Brain pericyte (primary cell): ENCODE measurements at regions not wholly inside any gene's neighbourhood (a gene's known extent, or its start where the extent isn't known, plus 50 kb on each side); places are given as distances from the start of the nearest gene placed in this dataset.

Experiments used
- DNase-seq: peaks from one replicate; pipeline ENCODE4 v3.0.0-alpha.2; 2012; ENCODE audit warnings: low read depth, low spot score

DNA sequence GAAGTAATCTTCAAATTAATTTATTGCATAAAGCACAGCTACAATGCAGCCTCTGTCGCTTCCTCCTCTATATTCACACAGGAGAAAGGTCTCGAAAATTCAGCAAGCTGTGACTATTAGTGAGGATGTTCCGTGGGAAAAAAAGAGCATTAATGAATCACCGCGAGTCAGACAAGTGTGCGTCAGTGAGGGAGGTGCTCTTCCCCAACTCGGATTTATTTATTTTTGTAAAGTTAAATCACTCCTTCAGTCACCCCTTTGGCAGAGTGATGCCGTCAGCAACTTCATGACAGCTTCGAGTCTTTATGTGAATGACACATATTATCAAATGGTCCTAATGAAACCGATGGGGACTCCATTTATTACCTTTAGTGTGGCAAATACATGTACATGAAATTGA is 648.9 kb upstream of the SALL3 start:
- DNase-seq, result no peak

DNA sequence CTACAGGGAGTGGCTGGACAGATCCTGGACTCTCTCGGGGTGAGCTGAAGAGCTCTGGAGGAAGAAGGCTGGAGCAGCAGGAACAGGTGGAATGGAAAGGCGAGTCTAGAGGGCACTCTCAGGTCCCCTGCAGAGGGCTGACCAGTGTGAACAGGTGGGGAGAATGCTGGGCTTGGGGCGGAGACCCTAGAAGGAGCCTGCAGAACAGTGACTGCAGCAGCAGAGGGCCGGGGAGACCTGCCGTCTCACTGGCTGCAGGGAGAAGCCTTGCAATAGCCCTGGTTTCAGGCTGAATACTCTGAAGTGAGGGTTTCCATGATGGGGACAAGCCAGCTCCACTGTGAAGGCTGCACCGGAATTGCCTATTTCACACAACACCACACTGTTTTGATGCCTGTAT is 626.7 kb upstream of the SALL3 start:
- no peak for DNase-seq

GRCh38 chr18:78362198-78362597 is 617.4 kb upstream of the SALL3 start:
- DNase-seq, result no peak

- no peak for DNase-seq
These were observed 615.8 kb upstream of the SALL3 start for GRCh38 chr18:78363556-78364387.

GRCh38 chr18:78364388-78364960 is 615.1 kb upstream of the SALL3 start:
- no peak for DNase-seq

DNA sequence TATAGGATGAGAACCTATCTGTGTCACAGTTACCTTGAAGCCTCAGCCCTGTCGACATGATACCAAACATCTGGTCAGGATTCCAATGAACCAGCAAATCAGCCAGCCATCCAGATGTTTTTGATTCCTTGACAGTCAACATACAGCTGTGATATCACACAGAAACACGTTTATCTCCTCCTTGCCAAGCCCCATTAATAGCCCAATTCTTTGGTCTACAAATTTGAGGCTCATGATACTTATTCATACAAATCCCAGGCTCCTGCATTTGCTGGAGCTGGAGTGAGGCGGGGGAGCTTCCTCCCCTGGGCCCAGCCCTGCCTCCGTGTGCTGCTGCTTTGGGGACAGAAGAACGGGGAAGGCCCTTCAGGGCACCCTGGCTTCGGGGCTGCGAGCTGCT is 611.6 kb upstream of the SALL3 start:
- DNase-seq, result no peak

- DNase-seq, result no peak
These were observed 610.9 kb upstream of the SALL3 start for GRCh38 chr18:78368726-78369125.

DNA sequence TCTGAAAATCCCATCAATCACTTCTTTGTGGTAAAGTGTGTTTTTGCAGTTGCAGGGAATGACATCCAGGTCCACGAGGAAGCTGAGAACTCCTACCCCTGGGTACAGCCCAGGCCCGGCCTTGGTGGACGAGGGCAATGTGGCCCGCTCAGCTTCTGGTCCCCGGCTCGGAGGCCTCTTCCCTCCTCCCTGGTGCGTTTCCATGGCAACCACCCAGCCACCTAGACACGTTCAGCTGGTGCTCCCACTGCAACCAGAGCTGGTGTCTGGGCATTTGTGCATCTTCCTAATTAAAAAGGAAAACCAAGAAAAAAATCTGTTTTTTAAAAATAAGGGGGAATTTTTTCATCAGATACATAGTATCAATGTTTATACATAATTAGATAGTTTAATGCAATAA is 603.6 kb upstream of the SALL3 start:
- DNase-seq, result no peak

DNA sequence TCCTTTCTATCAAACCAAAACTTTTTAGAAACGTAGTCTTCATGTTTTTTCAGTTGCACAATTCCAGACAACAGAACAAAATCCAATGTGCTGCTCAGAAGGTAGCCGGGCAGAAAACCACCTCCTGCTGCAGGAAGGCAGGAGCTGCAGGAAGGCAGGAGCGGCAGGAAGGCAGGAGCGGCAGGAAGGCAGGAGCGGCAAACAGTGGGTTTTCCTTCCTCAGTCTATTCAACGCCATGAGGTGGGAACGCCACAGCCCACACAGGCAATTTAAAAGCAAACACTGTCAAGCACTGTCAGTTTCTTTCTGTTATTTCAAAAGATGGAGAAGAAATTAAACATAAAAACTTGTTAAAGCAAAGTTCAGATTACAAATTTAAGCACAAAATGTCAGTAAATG is 601.2 kb upstream of the SALL3 start:
- DNase-seq, result no peak

DNA sequence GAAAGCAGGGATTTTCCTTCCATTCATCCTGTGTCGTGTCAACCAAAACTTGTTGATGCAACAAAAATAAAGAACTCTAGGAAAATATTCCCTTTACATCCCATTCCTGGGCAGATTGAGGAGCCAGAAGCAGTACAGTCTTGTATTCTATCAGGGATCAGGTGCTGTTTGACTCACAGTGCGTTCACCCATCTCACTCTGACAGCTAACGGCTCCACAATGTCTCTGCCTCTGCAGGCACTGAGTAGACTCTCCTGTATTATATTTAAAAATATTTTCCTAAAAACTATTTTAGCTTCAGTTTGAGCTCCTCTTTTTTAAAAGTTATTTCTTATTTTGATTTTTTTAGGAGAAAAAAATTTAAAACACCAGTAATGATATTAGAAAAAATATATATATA is 600.6 kb upstream of the SALL3 start:
- DNase-seq, result no peak

DNA sequence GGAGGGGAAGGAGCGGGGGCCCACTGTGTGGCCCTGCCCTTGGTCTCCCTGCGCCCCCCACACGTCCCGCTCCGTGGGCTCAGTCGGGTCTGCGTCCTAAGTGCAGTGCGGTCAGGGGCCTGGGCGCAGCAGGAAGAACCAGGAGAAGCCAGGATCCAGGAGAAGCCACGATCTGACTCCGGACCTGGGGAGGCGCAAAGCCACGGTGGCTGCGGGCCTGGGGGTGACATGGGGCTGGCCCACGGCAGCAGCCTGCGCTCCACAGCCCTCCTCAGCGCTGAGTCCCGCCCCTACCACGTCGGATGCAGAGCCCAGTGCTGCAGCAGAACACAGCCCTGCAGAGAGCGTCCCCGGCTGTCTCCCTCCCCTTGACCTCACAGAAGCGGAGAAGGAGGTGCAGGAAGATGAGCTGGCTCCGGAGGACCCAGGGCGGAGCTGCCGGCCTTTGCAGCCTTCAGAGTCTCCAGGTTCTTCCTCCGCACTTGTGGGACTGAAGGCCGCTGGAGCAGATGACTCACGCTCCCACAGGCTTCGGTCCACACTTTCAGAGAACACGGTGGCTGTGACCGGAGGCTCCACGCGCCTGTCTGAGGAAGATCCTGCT is 589.2 kb upstream of the SALL3 start:
- no peak for DNase-seq

- no peak for DNase-seq
These were observed 588.7 kb upstream of the SALL3 start for GRCh38 chr18:78390952-78391348.

DNA sequence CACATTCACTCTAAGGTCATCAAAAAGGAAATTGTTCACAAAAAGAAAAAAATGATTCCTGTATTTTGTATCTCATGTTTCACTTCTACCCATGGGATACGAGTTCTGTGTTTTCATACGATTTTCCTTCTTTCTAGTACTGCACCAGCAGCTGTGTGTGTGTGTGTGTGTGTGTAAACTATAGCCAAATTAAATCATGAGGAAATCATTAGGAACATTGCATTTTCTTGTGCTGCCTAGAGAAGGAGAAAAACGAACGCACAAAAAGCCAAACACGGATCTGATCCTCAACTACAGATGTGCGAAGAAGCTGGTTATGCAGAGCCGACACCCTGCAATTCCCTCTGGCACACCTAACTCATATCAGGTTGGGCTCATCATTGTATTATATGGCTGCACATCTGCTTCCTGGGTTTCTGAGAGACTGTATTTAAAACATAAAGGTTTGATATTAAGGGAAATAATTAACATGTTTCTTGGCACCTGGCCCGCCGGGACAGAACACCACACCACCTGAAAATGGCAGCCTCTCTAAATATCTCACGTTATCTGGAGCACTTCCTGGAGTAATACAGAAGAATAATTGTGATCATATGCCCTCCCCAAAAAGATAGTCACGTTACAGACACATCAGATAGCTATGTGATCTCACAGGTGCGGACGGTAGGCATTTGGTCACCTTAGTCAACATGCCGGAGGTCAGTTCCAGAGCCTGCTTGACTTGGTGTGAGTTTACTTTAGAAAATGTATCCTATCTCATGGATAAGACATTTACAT is 586.3 kb upstream of the SALL3 start:
- DNase-seq, result no peak

GRCh38 chr18:78396077-78396476 is 583.5 kb upstream of the SALL3 start:
- DNase-seq, result no peak

- no peak for DNase-seq
These were observed 582.9 kb upstream of the SALL3 start for GRCh38 chr18:78396756-78397155.

DNA sequence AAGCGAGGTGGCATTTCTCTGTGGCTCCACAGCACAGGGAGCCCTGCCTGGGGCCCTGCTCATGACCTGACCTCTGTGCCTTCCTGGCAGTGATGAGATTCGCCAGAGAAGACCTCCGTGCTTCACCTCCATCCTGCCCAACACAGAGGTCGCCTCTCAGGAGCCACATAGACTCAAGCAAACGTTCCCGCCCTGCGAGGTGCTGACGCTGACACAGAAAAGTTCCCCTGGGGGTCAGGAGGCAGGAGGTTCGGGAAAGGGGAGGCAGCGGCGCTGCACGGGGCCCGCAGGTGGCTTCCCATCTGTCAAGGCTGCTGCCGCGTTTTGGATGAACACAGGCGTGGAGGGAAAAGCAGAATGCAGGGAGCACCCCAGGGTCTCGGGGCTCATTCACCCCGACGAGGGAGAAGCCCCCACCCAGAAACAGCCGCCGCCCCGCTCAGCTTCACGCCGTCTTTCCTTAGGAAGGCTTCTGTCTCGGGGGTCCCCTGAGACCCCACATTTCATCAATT is 579.6 kb upstream of the SALL3 start:
- DNase-seq, result no peak

GRCh38 chr18:78402440-78402839 is 577.2 kb upstream of the SALL3 start:
- DNase-seq, result no peak

- no peak for DNase-seq
These were observed 576.7 kb upstream of the SALL3 start for GRCh38 chr18:78402966-78403365.

GRCh38 chr18:78403371-78403770 is 576.2 kb upstream of the SALL3 start:
- DNase-seq, result no peak

DNA sequence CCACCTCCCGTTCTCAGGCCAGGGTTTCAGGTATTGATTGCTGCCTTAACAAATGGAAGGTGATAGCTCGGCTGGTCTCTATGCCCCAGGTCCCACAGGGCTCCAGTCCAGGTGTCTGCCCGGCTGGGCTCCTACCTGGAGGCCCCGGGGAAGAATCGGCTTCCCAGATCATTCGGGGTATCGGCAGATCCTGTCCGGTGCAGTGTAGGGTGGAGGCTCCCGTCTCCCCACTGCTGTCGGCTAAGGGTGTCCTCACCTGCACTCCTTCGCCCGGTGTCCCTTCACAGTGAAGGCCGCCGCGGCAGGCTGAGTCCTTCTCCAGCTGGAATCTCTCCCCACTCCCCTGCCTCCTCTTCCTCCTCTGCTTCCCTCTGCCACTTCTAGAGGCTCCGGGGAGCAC is 573.9 kb upstream of the SALL3 start:
- DNase-seq, result no peak

- no peak for DNase-seq
These were observed 572.7 kb upstream of the SALL3 start for GRCh38 chr18:78406743-78407465.

DNA sequence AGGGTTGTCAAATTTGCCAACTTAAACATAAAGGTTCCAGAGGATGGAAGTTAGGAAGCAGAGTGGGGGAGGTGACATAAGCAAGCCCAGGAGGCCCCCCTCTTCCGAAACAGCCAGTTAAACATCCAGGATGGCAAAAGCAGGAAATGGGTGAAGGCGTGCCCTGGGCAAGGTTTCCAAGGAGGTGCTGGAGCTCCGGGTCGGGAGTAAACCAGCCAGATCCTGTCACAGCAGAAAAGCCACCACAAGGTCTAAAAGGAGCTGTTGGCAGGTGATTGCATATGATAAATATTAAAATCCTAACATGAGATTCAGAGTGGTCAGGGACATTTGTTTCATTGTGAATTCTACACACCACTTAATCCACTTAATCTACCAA is 572.2 kb upstream of the SALL3 start:
- DNase-seq, result no peak
